Uterus (tissue), 2 donors: ENCODE measurements at regions not wholly inside any gene's neighbourhood (a gene's known extent, or its start where the extent isn't known, plus 50 kb on each side); places are given as distances from the start of the nearest gene placed in this dataset.

Experiments used
- CTCF ChIP-seq, 4 experiments: fragments of 200-600 bp in 2 of 4; fragments of 450-650 bp in 2 of 4; sonication (generic) in 2 of 4; IDR thresholded peaks; one replicate each; pipeline ENCODE4 v1.5.1; 2016 to 2019; ENCODE audit warnings: antibody characterized with exemption in 4 of 4, mild to moderate bottlenecking in 2 of 4, moderate library complexity in 1 of 4
- POLR2A ChIP-seq, 2 donors: fragments of 450-650 bp; IDR thresholded peaks; one replicate each; pipeline ENCODE4 v1.6.1; 2016; ENCODE audit warnings: antibody characterized with exemption in 2 of 2, mild to moderate bottlenecking in 1 of 2, moderate library complexity in 1 of 2

GRCh38 chr13:73781384-73781783, 352.8 kb downstream of the KLF12 start:
- TF ChIP-seq CTCF (IDR thresholded peaks at IDR 0.05), result no peak
- no peak for TF ChIP-seq POLR2A (IDR thresholded peaks at IDR 0.05)
